ENCODE measurements at regions not wholly inside any gene's neighbourhood (a gene's known extent, or its start where the extent isn't known, plus 50 kb on each side); places are given as distances from the start of the nearest gene placed in this dataset.

DNA sequence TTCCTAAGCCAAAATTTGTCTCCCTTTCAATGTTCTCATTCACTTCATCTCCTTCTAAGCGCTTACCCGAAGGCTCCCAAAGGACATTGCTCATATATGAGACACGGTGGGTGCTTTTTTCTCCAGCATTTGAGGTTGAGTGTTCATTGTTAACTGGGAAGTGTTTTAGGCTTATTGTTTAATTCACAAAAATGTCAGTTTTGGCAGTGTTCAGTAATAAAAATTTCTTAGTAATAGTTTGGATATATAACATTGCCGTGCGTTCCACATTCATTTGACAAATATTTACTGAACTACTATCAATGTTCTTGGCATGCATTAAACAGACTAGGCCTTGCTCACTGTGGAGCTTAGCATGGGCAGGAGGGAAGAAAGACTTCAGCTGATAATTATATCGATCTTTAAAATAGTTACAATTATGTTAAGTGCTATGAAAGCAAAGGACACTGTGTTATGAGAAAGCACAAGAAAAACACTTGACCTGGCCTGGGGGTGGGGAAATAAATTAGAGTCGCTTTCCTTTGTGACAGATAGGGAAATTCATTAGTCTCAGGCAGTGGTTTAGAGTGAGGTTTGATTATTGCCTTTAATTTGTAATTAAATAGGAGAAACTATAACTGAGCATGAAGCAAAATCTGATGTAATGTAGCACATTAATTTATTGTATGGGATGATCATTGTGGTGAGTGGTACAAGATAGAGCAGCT, 82.2 kb upstream of the DOCK10 start:
- TF ChIP-seq, protein P1, sequence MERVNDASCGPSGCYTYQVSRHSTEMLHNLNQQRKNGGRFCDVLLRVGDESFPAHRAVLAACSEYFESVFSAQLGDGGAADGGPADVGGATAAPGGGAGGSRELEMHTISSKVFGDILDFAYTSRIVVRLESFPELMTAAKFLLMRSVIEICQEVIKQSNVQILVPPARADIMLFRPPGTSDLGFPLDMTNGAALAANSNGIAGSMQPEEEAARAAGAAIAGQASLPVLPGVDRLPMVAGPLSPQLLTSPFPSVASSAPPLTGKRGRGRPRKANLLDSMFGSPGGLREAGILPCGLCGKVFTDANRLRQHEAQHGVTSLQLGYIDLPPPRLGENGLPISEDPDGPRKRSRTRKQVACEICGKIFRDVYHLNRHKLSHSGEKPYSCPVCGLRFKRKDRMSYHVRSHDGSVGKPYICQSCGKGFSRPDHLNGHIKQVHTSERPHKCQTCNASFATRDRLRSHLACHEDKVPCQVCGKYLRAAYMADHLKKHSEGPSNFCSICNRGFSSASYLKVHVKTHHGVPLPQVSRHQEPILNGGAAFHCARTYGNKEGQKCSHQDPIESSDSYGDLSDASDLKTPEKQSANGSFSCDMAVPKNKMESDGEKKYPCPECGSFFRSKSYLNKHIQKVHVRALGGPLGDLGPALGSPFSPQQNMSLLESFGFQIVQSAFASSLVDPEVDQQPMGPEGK (CRISPR knock-in tag; IDR thresholded peaks at IDR 0.05; ENCODE audit: borderline replicate concordance): no peak
- TF ChIP-seq BACH2 (CRISPR knock-in tag; IDR thresholded peaks at IDR 0.05; ENCODE audit: borderline replicate concordance): no peak
